ENCODE measurements at regions not wholly inside any gene's neighbourhood (a gene's known extent, or its start where the extent isn't known, plus 50 kb on each side); places are given as distances from the start of the nearest gene placed in this dataset.

- no peak overlapping the region for H3K4me3 ChIP-seq (ENCODE audit: low read depth, low read length)
- no peak for DNase-seq (ENCODE audit: low read depth, low spot score)
- in situ Hi-C loops (cut with HindIII; ENCODE audit: low sequenced_read_pairs): no loop called here
- TF ChIP-seq CTCF (IDR thresholded peaks at IDR 0.05; ENCODE audit: low read depth, low read length): no peak
These were observed 1208.6 kb downstream of the CDH11 start for GRCh38 chr16:63913290-63913689.

- in situ Hi-C loops (cut with HindIII; ENCODE audit: low sequenced_read_pairs): no loop called here
- H3K4me3 ChIP-seq (ENCODE audit: low read depth, low read length): no peak overlapping the region
- no peak for DNase-seq (ENCODE audit: low read depth, low spot score)
- TF ChIP-seq CTCF (IDR thresholded peaks at IDR 0.05; ENCODE audit: low read depth, low read length): no peak
These were observed 1214.6 kb downstream of the CDH11 start for GRCh38 chr16:63907251-63907650.

DNA sequence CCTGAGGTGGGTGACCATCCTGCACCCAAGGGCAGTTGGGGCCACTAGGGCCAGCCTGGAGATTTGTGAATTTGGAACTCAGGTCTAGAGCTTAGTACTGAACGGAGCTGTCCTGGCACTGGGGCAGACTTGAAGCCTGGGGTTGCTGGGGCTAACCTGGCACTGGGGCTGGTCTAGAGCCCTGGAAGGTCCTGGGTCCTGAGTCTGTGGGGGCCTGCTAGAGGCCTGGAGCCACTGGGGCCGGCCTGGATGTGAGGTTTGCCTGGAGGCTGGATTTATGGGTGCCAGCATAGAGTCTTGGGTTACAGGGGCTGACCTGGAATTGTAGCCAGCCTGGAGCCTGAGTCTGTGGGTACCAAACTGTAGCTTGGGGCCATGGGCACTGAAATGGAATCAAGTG lies 1216.9 kb downstream of the CDH11 start:
- H3K4me3 ChIP-seq (ENCODE audit: low read depth, low read length): no peak overlapping the region
- in situ Hi-C loops (cut with HindIII; ENCODE audit: low sequenced_read_pairs): no loop called here

GRCh38 chr16:63904182-63904581 lies 1217.7 kb downstream of the CDH11 start:
- DNase-seq (ENCODE audit: low read depth, low spot score): no peak
- no peak for TF ChIP-seq CTCF (IDR thresholded peaks at IDR 0.05; ENCODE audit: low read depth, low read length)
- in situ Hi-C loops (cut with HindIII; ENCODE audit: low sequenced_read_pairs): no loop called here
- H3K4me3 ChIP-seq (ENCODE audit: low read depth, low read length): no peak overlapping the region

More for the DNA sequence above, 1216.9 kb downstream of the CDH11 start:
- DNase-seq (ENCODE audit: low read depth, low spot score): no peak
- TF ChIP-seq CTCF (IDR thresholded peaks at IDR 0.05; ENCODE audit: low read depth, low read length): no peak

GRCh38 chr16:63896383-63897109 lies 1225.3 kb downstream of the CDH11 start:
- in situ Hi-C loops (cut with HindIII; ENCODE audit: low sequenced_read_pairs): no loop called here

DNA sequence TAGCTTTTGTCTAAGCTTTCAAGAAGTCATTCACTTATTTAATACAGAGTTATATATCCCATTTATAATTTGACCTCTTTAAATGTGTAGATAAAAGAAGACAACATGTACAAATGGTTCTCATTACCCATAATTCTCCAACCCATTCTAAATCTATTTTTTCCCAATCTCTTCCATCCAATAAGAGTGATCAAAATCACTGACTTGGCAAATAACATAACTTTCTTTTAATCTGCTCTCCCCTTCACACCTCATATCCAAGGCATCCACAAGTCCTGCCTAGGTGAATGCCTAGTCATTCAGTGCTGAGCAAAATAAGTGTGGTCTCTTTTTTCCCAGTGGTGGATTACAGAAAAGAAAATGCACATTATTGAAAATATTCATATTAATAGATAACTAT lies 1231.1 kb downstream of the CDH11 start:
- no peak for TF ChIP-seq CTCF (IDR thresholded peaks at IDR 0.05; ENCODE audit: low read depth, low read length)
- no peak overlapping the region for H3K4me3 ChIP-seq (ENCODE audit: low read depth, low read length)
- DNase-seq (ENCODE audit: low read depth, low spot score): no peak
- in situ Hi-C loops (cut with HindIII; ENCODE audit: low sequenced_read_pairs): no loop called here

More at GRCh38 chr16:63896383-63897109, 1225.3 kb downstream of the CDH11 start:
- no peak for DNase-seq (ENCODE audit: low read depth, low spot score)
- no peak for TF ChIP-seq CTCF (IDR thresholded peaks at IDR 0.05; ENCODE audit: low read depth, low read length)
- H3K4me3 ChIP-seq (ENCODE audit: low read depth, low read length): no peak overlapping the region
